Femur (tissue), 1 donor: ENCODE measurements at regions not wholly inside any gene's neighbourhood (a gene's known extent, or its start where the extent isn't known, plus 50 kb on each side); places are given as distances from the start of the nearest gene placed in this dataset.

Experiments used
- DNase-seq: peaks from one replicate; pipeline ENCODE4 v3.0.0-alpha.2; 2017

GRCh38 chr14:53608369-53608768, 348.3 kb downstream of the BMP4 start:
- no peak for DNase-seq

- DNase-seq: no peak
Observed at GRCh38 chr14:53606203-53606602, 350.4 kb downstream of the BMP4 start.

- no peak for DNase-seq
Observed at GRCh38 chr14:53605562-53605961, 351.1 kb downstream of the BMP4 start.

- no peak for DNase-seq
Observed at GRCh38 chr14:53603994-53604393, 352.6 kb downstream of the BMP4 start.

GRCh38 chr14:53601409-53601808, 355.2 kb downstream of the BMP4 start:
- no peak for DNase-seq

GRCh38 chr14:53599221-53599945, 357.2 kb downstream of the BMP4 start:
- DNase-seq: no peak

GRCh38 chr14:53596853-53597525, 359.6 kb downstream of the BMP4 start:
- peak; percentile 48 for DNase-seq

GRCh38 chr14:53591816-53592215, 364.8 kb downstream of the BMP4 start:
- DNase-seq: no peak

- no peak for DNase-seq
Observed at GRCh38 chr14:53581504-53581903, 375.1 kb downstream of the BMP4 start.

GRCh38 chr14:53571641-53572328, 384.8 kb downstream of the BMP4 start:
- DNase-seq: peak; percentile 51

- DNase-seq: no peak
Observed at GRCh38 chr14:53570411-53571387, 385.9 kb downstream of the BMP4 start.

GRCh38 chr14:53569446-53569845, 387.2 kb downstream of the BMP4 start:
- DNase-seq: no peak

GRCh38 chr14:53567236-53567780, 389.3 kb downstream of the BMP4 start:
- DNase-seq: no peak

- DNase-seq: no peak
Observed at GRCh38 chr14:53564870-53565269, 391.8 kb downstream of the BMP4 start.

- DNase-seq: no peak
Observed at GRCh38 chr14:53563628-53564027, 393.0 kb downstream of the BMP4 start.

GRCh38 chr14:53553221-53553620, 400.1 kb upstream of the DDHD1 start:
- DNase-seq: no peak

- DNase-seq: no peak
Observed at GRCh38 chr14:53551862-53552261, 398.7 kb upstream of the DDHD1 start.

GRCh38 chr14:53550776-53551175, 397.7 kb upstream of the DDHD1 start:
- DNase-seq: no peak

GRCh38 chr14:53549956-53550355, 396.8 kb upstream of the DDHD1 start:
- DNase-seq: no peak

GRCh38 chr14:53547593-53547992, 394.5 kb upstream of the DDHD1 start:
- DNase-seq: no peak

- no peak for DNase-seq
Observed at GRCh38 chr14:53545217-53545616, 392.1 kb upstream of the DDHD1 start.

GRCh38 chr14:53542732-53543131, 389.6 kb upstream of the DDHD1 start:
- peak; percentile 69 for DNase-seq
